H54 (cell line): ENCODE measurements at regions not wholly inside any gene's neighbourhood (a gene's known extent, or its start where the extent isn't known, plus 50 kb on each side); places are given as distances from the start of the nearest gene placed in this dataset.

Experiments
- DNase-seq: peaks from one replicate; pipeline ENCODE4 v3.0.0; 2011; ENCODE audit warnings: low spot score, mixed read lengths; ENCODE audit not compliant: insufficient read length
- FAIRE-seq: peaks from 3 replicates; lab custom pipeline; 2011; peaks lifted over from hg19 to GRCh38; lab: Jason Lieb, UNC
- POLR2A ChIP-seq: IDR thresholded peaks from 2 replicates; pipeline ENCODE4 v1.6.1; 2011; ENCODE audit warnings: low read depth, mild to moderate bottlenecking, low read length

DNA sequence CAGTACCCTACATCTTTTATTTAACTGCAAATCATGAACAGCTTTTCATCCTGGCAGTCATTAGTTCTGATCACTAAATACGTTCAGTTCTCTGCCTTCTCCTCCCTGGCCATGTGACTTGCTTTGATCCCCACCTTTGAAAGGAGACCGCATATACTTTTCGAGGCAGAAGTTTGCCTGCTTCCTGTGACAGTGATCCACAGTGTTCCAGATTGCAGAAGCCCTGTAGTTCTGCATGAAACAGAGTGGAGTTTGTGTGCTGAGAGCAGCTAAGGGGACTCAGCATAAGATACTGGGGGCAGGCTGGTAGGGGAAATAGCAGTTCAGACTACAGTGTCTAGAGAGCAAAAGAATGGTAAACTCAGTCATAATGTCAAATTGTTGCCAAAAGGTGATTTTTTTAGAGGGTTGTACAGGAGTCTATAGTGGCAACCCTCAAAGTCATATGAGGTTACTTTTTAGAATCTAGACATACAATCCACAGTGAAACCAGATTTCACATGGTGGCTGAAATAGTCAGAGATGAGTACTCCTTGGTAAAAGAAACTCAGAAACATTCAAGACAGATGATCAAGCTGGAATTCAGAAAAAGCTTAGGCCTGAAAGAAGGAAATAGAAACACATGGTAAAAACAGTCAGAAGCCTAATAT, 1800.4 kb upstream of the CELF4 start:
- no peak for FAIRE-seq
- DNase-seq: no peak
- TF ChIP-seq POLR2A: no peak

DNA sequence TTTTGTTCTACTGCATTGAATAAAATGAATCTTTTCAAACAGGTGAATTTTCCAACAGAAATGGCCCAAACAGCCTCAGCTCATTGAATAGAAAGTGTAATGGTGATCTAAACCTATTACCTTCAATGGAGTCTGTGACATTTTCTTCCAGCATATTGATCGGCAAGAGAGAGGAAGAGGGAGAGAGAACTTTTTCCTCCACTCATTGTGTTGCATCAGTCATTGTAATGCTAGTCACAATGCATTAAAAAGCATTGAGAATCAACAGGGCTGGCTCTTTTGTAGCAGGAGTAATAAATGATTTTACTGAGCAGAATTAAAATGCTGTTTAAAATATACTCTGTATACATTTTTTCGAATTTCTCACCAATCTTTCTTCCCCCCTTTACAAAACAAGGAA, 1794.5 kb upstream of the CELF4 start:
- no peak for TF ChIP-seq POLR2A
- FAIRE-seq: no peak
- DNase-seq: no peak

DNA sequence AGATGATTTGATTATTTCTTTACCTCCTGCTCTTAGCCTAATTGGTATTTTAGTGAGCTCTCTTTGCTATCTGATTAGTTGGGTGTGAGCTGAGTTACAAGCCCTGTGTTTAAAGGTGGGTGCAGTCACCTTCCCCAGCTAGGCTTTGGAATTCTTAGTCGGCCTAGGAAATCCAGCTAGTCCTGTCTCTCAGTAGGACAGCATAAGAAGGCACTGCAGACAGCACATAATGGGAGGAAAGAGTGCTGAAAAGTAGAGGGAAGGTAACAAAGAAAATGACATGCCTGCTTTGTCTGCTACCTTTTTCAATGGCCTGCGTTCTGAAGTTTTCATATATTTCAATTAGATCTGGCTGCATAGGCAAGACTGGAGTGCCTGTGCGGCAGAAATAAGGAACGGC, 1794.0 kb upstream of the CELF4 start:
- FAIRE-seq (no peak), DNase-seq (no peak)
- TF ChIP-seq POLR2A: no peak

DNA sequence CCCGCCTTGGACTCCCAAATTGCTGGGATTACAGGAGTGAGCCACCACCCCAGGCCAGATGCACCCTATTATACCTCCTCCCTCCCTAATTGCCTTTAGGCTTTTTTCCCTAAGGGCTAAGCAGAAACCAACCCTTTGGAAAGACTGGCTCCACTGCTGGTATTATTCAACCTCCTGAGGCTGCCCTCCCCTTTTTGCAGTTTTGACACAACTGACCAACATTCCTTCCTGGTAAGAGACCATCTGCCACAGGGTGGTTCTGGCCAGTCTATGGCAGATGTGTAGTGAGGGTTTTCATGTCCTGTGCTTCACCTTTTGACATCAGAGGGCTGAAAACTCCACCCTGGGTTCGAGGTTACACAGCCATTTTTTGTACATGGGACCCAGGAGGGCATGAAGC, 1785.3 kb upstream of the CELF4 start:
- TF ChIP-seq POLR2A: no peak
- FAIRE-seq (no peak), DNase-seq (no peak)

GRCh38 chr18:39349801-39350200, 1784.2 kb upstream of the CELF4 start:
- DNase-seq (no peak), FAIRE-seq (no peak)
- TF ChIP-seq POLR2A: no peak

DNA sequence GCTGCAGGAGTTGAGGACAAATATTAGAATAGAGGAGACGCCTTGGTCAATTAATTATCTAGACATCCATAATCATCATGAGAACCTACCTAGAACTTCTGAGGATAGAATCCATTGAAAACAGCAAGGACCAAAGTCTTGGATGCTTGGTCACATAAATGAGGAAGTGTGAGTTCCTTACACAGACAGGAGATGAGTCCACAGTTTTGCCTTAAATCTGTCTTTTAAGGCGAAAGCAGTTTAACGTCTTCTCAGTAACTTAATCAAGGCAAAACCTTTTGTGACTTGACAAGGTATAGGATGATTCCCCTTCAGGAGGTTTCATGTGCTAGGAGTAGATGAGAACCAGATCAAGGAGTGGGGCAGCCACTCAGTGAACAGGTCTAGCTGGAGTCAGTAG, 1783.2 kb upstream of the CELF4 start:
- FAIRE-seq (no peak), DNase-seq (no peak)
- no peak for TF ChIP-seq POLR2A

- DNase-seq (no peak), FAIRE-seq (no peak)
- no peak for TF ChIP-seq POLR2A
Measured at GRCh38 chr18:39347701-39348100, 1782.1 kb upstream of the CELF4 start.

DNA sequence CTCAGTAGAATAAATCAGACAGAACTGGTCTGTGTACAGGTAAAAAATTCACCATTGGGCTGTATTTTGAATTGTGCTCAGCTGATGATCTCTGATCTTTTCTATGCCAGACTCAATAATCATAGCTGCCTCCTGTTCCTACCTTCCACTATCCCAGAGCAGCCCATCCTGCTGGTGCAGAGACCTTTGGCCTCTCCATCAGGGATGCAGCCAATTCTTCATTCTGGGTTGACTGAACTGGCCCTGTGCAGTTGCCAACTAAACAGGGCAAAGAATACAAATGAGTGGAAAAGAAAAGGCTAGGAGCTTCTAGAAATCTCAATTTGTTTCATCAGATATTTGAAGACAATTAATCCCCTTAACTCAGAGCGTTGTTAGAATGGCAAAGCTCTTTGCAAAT, 1781.3 kb upstream of the CELF4 start:
- no peak for FAIRE-seq
- no peak for DNase-seq
- no peak for TF ChIP-seq POLR2A

- FAIRE-seq: no peak
- no peak for TF ChIP-seq POLR2A
- no peak for DNase-seq
Measured at GRCh38 chr18:39345321-39345720, 1779.7 kb upstream of the CELF4 start.

GRCh38 chr18:39344487-39344886, 1778.9 kb upstream of the CELF4 start:
- TF ChIP-seq POLR2A: no peak

DNA sequence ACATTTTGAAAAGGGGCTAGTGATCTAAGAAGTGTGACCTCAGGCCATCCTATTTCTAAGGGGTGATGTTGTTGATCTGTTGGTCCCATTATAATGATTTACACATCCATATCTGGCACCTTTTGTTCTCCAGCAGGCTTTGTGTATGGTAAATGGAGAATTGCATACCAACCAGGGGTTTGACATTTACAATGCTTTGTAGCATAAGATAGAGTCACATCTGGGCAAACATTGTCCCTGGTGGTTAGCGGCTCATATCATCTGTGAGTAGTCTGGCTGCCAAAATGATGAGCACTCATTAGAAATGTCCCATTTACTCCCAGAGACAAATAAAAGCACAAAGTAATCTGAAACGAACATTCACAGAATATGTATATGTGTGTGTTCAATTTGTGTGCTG, 1775.5 kb upstream of the CELF4 start:
- no peak for FAIRE-seq
- no peak for TF ChIP-seq POLR2A
- no peak for DNase-seq

More at GRCh38 chr18:39344487-39344886, 1778.9 kb upstream of the CELF4 start:
- FAIRE-seq: no peak
- DNase-seq: no peak

DNA sequence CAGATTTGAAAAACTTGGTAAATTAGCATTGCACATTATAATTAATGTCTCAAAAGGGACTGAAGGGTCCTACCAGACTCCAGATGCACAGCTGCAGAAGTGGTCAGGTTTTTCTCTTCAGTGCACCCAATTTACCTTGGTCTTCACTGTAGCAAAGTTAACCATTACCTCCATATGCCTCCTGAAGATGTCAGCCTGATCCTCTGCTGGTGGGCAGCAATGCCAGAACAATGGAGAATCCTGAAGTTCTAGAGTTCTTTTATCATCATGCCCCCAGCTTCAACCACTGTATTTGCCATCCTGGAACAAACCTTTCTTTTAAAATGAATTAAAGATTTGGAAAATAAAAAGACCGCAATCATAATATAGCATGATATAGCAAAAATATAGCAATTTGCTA, 1774.8 kb upstream of the CELF4 start:
- TF ChIP-seq POLR2A: no peak
- DNase-seq: no peak
- FAIRE-seq: no peak

GRCh38 chr18:39329496-39330275, 1764.1 kb upstream of the CELF4 start:
- TF ChIP-seq POLR2A: no peak
- FAIRE-seq (no peak), DNase-seq (no peak)

- FAIRE-seq: no peak
- no peak for TF ChIP-seq POLR2A
- no peak for DNase-seq
Measured at GRCh38 chr18:39326772-39327171, 1761.2 kb upstream of the CELF4 start.

DNA sequence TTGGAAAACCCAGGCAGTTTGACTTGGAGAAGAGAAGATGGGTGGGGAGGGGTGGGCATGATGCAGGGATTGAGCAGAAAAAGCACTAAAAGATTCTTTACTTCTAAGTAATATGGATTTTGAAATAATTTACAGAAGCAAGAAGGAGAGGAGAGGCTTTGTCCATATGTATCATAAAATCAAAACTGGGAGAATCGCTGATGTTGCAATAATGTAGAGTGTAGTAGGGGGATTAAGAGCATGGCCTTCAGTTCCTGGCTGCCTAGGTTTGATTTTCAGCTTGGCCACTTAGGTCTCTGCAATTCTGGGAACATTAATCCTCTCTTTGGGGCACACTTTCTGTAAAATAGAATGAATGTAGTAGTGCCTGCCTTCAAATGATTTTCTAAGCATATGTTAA, 1760.4 kb upstream of the CELF4 start:
- FAIRE-seq: no peak
- no peak for DNase-seq
- TF ChIP-seq POLR2A: no peak
